Thyroid gland (tissue), 4 donors: ENCODE measurements at regions not wholly inside any gene's neighbourhood (a gene's known extent, or its start where the extent isn't known, plus 50 kb on each side); places are given as distances from the start of the nearest gene placed in this dataset.

Experiments
- POLR2A ChIP-seq, 2 donors: fragments of 450-650 bp; IDR thresholded peaks; one replicate each; pipeline ENCODE4 v1.6.1; 2017; ENCODE audit warnings: antibody characterized with exemption in 2 of 2, mild to moderate bottlenecking in 2 of 2, moderate library complexity in 1 of 2
- TF ChIP-seq, protein P1 (sequence below), 6 experiments: fragments of 200-600 bp in 3 of 6; fragments of 450-650 bp in 3 of 6; sonication (generic) in 3 of 6; IDR thresholded peaks; one replicate each; pipeline ENCODE4 v1.5.1; 2016 to 2019; ENCODE audit warnings: antibody characterized with exemption in 6 of 6, mild to moderate bottlenecking in 2 of 6, inconsistent platforms in 1 of 6, moderate library complexity in 1 of 6

DNA sequence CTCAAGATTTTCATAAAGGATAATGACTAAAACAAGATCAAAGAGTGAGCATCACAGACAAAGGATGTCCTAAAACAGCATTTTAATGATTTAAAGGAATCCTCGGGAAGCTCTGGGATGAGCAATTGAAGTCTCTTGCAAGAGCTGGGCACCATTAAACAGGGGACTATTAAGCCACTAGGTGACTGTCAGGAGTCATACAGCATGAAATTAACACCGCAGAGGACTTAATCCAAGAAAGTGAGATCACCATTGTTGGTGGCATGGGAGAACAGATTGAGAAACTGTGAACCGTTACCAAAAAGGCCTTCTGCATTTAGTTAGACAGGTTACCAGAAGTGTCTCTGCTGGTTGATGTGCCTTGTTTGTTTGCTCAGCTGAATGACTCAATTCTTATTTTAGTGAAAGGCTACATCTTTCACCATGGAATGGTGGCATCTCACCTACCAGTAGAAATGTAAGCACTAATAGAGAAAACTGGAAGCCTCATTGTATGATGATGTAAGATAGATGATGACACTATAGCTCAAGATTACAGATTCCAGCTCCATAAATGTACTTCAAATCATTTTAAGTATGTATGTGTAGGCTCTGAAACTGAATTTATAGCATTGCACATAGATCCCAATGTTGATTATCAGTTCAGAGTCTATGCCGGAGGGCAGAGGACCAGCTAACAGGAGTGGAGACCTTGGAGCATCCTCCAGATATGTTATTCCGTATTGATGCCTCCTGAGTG lies 427.6 kb downstream of the SUCLG1 start:
- no peak for TF ChIP-seq POLR2A (IDR thresholded peaks at IDR 0.05)
- TF ChIP-seq, protein P1, sequence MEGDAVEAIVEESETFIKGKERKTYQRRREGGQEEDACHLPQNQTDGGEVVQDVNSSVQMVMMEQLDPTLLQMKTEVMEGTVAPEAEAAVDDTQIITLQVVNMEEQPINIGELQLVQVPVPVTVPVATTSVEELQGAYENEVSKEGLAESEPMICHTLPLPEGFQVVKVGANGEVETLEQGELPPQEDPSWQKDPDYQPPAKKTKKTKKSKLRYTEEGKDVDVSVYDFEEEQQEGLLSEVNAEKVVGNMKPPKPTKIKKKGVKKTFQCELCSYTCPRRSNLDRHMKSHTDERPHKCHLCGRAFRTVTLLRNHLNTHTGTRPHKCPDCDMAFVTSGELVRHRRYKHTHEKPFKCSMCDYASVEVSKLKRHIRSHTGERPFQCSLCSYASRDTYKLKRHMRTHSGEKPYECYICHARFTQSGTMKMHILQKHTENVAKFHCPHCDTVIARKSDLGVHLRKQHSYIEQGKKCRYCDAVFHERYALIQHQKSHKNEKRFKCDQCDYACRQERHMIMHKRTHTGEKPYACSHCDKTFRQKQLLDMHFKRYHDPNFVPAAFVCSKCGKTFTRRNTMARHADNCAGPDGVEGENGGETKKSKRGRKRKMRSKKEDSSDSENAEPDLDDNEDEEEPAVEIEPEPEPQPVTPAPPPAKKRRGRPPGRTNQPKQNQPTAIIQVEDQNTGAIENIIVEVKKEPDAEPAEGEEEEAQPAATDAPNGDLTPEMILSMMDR (IDR thresholded peaks at IDR 0.05) = no peak
